Activated CD8-positive, alpha-beta memory T cell treated with anti-CD3 and anti-CD28 coated beads, Interleukin-2, amount 10 ng/mL, durations not matched to agents 7 days and 5 days (primary cell): ENCODE measurements at regions not wholly inside any gene's neighbourhood (a gene's known extent, or its start where the extent isn't known, plus 50 kb on each side); places are given as distances from the start of the nearest gene placed in this dataset.

Experiments
- ATAC-seq: fragments of 150-1000 bp; cut with Tn5 transposase; one replicate; pipeline ENCODE4 v1.10.0; 2021; ENCODE audit warnings: moderate library complexity
- CTCF ChIA-PET: fragments of 350-600 bp; sonication (Branson Sonifier 250); formaldehyde crosslinking; loops from one replicate; lab custom pipeline; 2021; ENCODE audit warnings: antibody characterized with exemption; lab: Charles Lee
- DNase-seq: peaks from one replicate; pipeline ENCODE4 v3.0.0-alpha.2; 2020
- H3K27ac Mint-ChIP-seq: one replicate; pipeline ENCODE4 v1.8.0; 2021; ENCODE audit warnings: mild to moderate bottlenecking, mixed read lengths
- H3K27me3 Mint-ChIP-seq: one replicate; pipeline ENCODE4 v1.8.0; 2021; ENCODE audit warnings: mixed read lengths
- H3K36me3 Mint-ChIP-seq: one replicate; pipeline ENCODE4 v1.8.0; 2021; ENCODE audit warnings: mild to moderate bottlenecking, mixed read lengths
- H3K4me1 Mint-ChIP-seq: one replicate; pipeline ENCODE4 v1.8.0; 2021; ENCODE audit warnings: mixed read lengths
- H3K4me3 Mint-ChIP-seq: one replicate; pipeline ENCODE4 v1.8.0; 2021; ENCODE audit warnings: mild to moderate bottlenecking, moderate library complexity, mixed read lengths
- H3K9me3 Mint-ChIP-seq: one replicate; pipeline ENCODE4 v1.8.0; 2022; ENCODE audit warnings: low read depth, mixed read lengths

DNA sequence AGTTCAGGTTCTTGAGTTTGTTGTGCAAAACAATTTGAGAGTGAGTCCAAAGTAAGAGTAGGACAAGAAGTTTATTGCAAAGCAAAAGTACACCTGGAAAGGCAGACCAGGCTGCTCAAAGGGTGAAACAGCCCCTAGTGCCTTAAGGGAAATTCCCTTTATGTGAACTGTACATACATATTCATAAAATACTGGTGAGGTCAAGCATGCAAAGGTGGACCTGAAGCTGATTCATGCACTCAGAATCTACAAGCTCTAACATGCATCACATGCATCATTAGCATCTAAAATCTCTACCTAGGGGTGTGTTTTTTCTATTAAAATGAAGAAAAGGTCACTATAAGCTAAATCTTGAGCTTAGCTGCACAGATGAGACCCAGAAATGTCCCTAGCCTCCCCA lies 266.9 kb downstream of the SPATA18 start:
- no peak for ATAC-seq
- Mint-ChIP-seq H3K27me3 (no peaks in the 10 kb centered on the region), H3K27ac (no peak overlapping the region), H3K4me1 (no peaks in the 10 kb centered on the region), H3K36me3 (no peaks in the 10 kb centered on the region), H3K9me3 (no peaks in the 10 kb centered on the region), H3K4me3 (no peak overlapping the region)
- CTCF ChIA-PET: no interaction called here
- no peak for DNase-seq

DNA sequence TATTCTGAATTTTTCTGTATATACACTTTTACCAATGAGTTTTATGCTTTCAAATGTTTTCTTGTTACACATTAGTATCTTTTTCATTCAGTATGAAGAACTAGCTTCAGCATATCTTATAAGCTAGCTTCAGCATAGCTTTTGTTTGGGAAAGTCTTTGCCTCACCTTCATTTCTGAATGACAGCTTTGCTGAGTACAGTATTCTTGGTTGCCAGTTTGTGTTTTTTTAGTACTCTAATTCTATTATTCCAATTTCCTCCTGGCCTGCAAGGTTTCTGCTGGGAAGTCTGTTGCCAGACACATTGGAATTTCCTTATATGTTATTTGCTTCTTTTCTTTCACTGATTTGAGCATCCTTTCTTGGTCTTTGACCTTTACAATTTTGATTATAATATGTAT lies 278.8 kb downstream of the SPATA18 start:
- Mint-ChIP-seq H3K9me3 (peaks cover 13% of the 10 kb centered on the region), H3K27me3 (no peaks in the 10 kb centered on the region), H3K4me3 (no peak overlapping the region), H3K27ac (no peak overlapping the region), H3K36me3 (no peaks in the 10 kb centered on the region), H3K4me1 (no peaks in the 10 kb centered on the region)
- CTCF ChIA-PET: no interaction called here
- ATAC-seq: no peak
- no peak for DNase-seq

DNA sequence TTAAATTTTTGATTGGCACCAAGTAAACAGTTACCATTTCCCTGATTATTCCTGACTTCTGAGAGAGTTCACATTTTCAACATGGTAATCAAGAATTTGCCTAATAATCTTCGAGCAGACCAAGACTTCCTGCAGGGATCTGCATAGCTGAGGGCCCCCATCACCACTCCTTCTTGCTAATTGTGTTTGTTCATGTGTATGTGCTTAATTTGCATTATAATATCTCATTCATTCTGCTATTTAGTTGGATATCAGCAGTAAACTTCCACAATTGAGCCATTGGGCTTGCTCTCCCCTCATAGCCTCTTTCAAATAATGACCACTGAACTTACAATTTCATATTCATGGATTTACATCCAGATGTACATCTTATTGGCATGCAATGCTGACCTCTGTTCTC lies 292.5 kb downstream of the SPATA18 start:
- CTCF ChIA-PET: no interaction called here
- no peak overlapping the region for H3K4me3 Mint-ChIP-seq
- H3K27ac Mint-ChIP-seq: no peak overlapping the region
- H3K4me1 Mint-ChIP-seq: no peaks in the 10 kb centered on the region
- H3K36me3 Mint-ChIP-seq: no peaks in the 10 kb centered on the region
- H3K27me3 Mint-ChIP-seq: no peaks in the 10 kb centered on the region
- DNase-seq (no peak), ATAC-seq (no peak)
- no peaks in the 10 kb centered on the region for H3K9me3 Mint-ChIP-seq

DNA sequence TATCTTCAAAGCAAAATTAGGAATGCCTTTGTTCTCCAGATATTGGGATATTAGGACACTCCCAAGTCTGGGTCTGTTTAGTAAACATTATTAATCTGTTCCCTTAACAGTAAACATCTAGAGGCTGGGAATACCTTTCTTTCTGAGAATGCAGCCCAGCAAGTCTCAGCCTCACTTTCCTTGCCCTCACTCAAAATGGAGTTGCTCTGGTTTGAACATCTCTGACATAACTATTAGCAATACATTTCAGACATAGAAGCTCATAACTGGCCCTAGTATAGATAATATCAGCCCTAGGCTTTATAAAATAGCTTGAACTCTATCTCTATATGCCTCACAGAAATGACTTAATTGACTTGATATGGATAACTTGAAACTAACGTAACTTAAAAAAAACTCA lies 299.8 kb downstream of the SPATA18 start:
- no peaks in the 10 kb centered on the region for H3K36me3 Mint-ChIP-seq
- H3K27ac Mint-ChIP-seq: no peak overlapping the region
- CTCF ChIA-PET: no interaction called here
- no peaks in the 10 kb centered on the region for H3K4me1 Mint-ChIP-seq
- ATAC-seq (no peak), DNase-seq (no peak)
- no peaks in the 10 kb centered on the region for H3K9me3 Mint-ChIP-seq
- H3K27me3 Mint-ChIP-seq: no peaks in the 10 kb centered on the region
- H3K4me3 Mint-ChIP-seq: no peak overlapping the region

DNA sequence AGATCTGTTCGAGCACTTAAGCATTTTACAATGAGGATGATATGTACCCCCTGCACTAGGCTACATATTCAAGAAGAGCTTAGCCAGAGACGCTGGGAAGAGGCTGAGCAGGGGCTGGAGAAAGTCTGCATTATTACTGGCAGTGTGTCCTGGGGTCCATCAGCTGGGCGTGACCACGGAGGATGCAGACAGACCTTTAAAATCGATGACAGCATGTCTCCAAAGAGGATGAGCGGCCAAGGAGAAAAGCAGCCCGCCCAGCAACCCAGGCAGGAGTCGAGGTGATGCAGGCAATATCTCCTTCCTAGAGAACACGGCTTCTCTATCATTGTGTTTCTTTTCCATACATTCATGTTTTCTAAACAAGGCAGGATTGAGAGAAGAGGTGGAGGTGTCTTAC lies 300.7 kb downstream of the USP46 start:
- H3K27ac Mint-ChIP-seq: no peak overlapping the region
- CTCF ChIA-PET: no interaction called here
- no peaks in the 10 kb centered on the region for H3K36me3 Mint-ChIP-seq
- ATAC-seq (no peak), DNase-seq (no peak)
- H3K4me1 Mint-ChIP-seq: no peaks in the 10 kb centered on the region
- H3K4me3 Mint-ChIP-seq: no peak overlapping the region
- H3K27me3 Mint-ChIP-seq: no peaks in the 10 kb centered on the region
- no peaks in the 10 kb centered on the region for H3K9me3 Mint-ChIP-seq

DNA sequence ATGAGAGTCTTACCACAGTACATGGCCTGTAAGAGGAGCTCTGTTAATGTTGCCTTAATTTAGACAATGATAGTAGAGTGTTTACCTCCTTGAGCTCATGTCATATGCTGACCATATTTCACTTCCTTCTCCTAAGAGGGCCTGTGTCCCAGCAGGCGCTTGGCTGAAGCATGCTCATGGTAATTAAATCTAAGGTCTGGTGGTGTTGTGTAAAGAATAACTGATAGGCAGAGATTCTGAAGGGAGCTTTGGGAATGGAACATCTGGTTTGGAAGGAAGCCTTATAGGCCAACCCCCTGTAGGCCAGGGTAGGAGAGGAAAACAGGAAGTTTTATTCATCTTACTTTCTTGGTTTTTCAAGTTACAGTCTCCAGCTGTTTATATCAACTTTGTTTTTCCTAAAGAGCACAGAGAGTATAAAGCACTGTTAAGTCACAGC lies 300.2 kb downstream of the USP46 start:
- ATAC-seq (no peak), DNase-seq (no peak)
- Mint-ChIP-seq H3K4me1 (no peaks in the 10 kb centered on the region), H3K36me3 (no peaks in the 10 kb centered on the region), H3K4me3 (no peak overlapping the region), H3K27ac (no peak overlapping the region), H3K27me3 (no peaks in the 10 kb centered on the region), H3K9me3 (no peaks in the 10 kb centered on the region)
- CTCF ChIA-PET: no interaction called here

DNA sequence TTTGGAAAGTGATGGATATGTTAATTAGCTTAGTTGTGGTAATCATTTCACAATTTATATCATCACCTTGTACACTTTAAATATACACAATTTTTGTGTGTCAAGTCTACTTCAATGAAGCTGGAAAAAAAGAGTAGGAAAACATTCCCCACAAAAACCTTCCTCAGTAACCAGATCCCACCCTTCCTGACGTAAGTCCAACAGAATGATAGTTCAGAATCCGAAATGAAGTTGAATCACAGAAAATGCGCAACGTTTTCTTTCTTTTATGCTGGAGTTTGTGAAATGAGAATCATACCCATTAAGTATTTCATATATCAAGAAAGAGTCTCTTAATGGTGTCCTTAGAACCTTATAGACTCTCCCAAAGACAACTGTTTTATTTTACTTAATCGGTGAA lies 292.9 kb downstream of the USP46 start:
- DNase-seq (no peak), ATAC-seq (no peak)
- Mint-ChIP-seq H3K27ac (no peak overlapping the region), H3K27me3 (peaks cover 3% of the 10 kb centered on the region), H3K4me3 (no peak overlapping the region), H3K36me3 (no peaks in the 10 kb centered on the region), H3K4me1 (no peaks in the 10 kb centered on the region), H3K9me3 (no peaks in the 10 kb centered on the region)
- CTCF ChIA-PET: no interaction called here

DNA sequence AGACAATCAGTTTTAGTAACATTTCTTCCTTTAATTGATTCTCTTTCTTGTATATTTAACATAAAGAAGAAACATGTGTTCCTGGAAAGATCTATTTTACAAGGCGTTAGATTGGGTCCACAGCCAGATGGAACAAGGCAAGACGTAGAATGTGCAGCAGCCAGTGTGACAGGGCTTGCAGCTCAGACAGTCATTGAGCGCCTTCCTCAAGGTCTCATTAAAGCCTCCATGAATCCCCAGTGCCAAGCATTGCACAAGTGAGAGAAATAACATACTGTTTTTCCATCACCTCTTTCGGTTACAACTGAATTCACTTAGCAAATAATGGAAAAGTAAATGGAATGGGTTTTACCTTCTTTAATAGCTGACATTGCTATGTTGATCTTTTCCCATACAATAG lies 292.5 kb downstream of the USP46 start:
- Mint-ChIP-seq H3K27me3 (peaks cover 3% of the 10 kb centered on the region), H3K4me1 (no peaks in the 10 kb centered on the region), H3K9me3 (no peaks in the 10 kb centered on the region), H3K27ac (no peak overlapping the region), H3K36me3 (no peaks in the 10 kb centered on the region), H3K4me3 (no peak overlapping the region)
- DNase-seq (no peak), ATAC-seq (no peak)
- CTCF ChIA-PET: no interaction called here

DNA sequence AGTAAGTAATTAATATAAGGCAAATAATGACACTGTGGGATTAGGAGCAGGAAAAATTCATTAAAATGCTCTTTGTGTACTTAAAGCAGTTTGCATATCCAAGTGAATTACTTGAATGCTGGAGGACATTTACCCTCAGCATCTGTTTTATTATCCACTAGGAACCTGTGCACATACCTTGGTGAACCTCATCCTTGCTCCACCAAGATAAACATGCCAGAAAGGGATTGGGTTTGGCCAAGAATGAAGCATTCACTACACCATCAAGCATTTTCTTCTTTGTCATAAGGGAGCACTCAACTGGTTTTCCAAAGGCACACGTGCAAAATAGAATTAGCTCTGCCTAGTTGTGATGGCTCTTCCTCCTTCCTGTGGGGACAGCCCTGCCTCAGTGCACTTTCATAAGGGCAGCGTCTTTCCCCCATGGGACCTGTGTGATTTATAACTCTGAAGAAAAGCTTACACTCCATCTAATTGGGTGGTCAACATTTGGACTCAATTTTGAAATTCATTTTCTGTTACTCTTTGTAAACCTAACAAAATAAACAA lies 291.7 kb downstream of the USP46 start:
- DNase-seq (no peak), ATAC-seq (no peak)
- Mint-ChIP-seq H3K4me1 (no peaks in the 10 kb centered on the region), H3K36me3 (no peaks in the 10 kb centered on the region), H3K27me3 (peaks cover 3% of the 10 kb centered on the region), H3K4me3 (no peak overlapping the region), H3K27ac (no peak overlapping the region), H3K9me3 (no peaks in the 10 kb centered on the region)
- CTCF ChIA-PET: no interaction called here

DNA sequence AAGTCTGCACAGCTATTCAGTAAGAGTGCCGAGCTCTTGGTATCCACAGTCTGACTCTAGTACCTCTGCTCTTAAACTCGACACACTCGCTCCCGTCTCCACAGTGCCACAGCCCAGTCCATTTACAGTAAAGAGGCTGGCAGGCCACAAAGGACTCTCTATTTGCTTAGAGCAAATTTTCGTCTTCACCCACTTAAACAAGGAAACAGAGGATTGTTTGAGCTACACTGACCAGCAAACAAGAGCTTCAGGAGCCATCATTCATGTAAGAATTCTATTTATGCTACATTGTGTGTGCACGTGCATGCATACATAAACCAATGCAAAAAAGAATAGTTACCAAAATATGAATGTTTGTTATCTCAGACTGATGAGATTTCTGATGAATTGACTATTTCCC lies 290.2 kb downstream of the USP46 start:
- H3K4me3 Mint-ChIP-seq: no peak overlapping the region
- ATAC-seq: no peak
- CTCF ChIA-PET: no interaction called here

DNA sequence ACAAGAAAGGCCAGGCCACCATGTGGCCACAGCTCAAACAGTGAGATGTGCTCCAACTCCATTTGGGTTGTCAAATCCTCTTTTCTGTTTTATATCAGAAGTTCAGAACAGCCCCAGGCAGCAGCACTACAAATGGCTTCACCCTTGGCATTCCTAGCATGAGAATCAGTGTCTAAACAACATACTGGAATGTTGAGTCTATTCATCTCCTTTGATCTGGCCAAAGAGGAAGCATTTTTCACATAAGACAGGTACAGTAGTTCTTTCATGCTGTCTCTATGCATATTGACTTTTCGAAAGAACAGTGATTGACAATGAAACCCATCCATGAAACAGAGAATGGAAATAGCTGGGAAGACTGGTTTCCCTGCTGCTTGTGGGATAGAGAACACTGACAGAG lies 289.5 kb downstream of the USP46 start:
- no peak overlapping the region for H3K4me3 Mint-ChIP-seq
- peaks cover 3% of the 10 kb centered on the region for H3K27me3 Mint-ChIP-seq
- no peaks in the 10 kb centered on the region for H3K9me3 Mint-ChIP-seq
- H3K27ac Mint-ChIP-seq: no peak overlapping the region
- CTCF ChIA-PET: no interaction called here
- H3K36me3 Mint-ChIP-seq: no peaks in the 10 kb centered on the region
- DNase-seq (no peak), ATAC-seq (no peak)
- no peaks in the 10 kb centered on the region for H3K4me1 Mint-ChIP-seq

More for the DNA sequence above, 290.2 kb downstream of the USP46 start:
- Mint-ChIP-seq H3K27ac (no peak overlapping the region), H3K27me3 (peaks cover 3% of the 10 kb centered on the region), H3K9me3 (no peaks in the 10 kb centered on the region), H3K36me3 (no peaks in the 10 kb centered on the region), H3K4me1 (no peaks in the 10 kb centered on the region)
- no peak for DNase-seq

DNA sequence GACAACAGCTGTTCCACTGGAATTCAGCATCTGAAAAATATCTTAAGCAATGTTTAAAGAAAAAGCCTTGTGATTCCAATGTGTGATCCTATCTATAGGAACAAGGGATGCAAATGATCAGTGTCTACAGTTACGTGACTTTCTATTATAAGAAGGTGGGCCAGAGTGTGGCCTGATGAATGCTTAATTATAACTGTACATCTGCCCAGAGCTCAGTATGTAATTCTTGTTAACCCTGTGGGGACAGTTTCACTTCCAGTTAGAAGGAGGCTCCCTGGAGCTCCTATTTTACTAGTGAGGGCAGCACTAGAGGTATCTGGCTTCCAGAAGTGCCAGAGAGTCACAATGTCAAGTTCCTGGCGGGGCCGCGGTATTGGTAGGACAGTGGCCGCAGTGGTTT lies 288.5 kb downstream of the USP46 start:
- CTCF ChIA-PET: no interaction called here
- H3K9me3 Mint-ChIP-seq: no peaks in the 10 kb centered on the region
- H3K4me3 Mint-ChIP-seq: no peak overlapping the region
- peaks cover 3% of the 10 kb centered on the region for H3K27me3 Mint-ChIP-seq
- H3K36me3 Mint-ChIP-seq: no peaks in the 10 kb centered on the region
- ATAC-seq (no peak), DNase-seq (no peak)
- H3K27ac Mint-ChIP-seq: no peak overlapping the region
- no peaks in the 10 kb centered on the region for H3K4me1 Mint-ChIP-seq

DNA sequence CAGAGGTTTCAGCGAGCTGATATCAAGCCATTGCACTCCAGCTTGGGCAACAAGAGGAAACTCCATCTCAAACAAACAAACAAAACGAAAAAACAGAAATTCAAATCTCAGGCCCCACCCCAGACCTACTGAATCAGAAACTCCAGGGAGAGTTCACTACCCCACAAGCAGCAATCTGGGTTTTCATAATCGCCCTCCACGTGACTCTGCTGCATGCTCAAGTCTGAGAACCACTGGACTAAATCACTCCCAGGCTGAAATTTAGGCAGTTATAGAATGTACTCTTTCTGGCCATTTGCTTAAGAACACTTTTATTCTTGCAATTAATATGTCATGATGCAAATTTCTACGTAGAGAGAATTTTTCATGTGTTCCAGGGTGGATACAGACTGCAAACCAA lies 287.3 kb downstream of the USP46 start:
- no peaks in the 10 kb centered on the region for H3K27me3 Mint-ChIP-seq
- no peak overlapping the region for H3K4me3 Mint-ChIP-seq
- H3K27ac Mint-ChIP-seq: no peak overlapping the region
- no peaks in the 10 kb centered on the region for H3K4me1 Mint-ChIP-seq
- no peak for ATAC-seq
- DNase-seq: no peak
- H3K9me3 Mint-ChIP-seq: no peaks in the 10 kb centered on the region
- CTCF ChIA-PET: no interaction called here
- no peaks in the 10 kb centered on the region for H3K36me3 Mint-ChIP-seq

DNA sequence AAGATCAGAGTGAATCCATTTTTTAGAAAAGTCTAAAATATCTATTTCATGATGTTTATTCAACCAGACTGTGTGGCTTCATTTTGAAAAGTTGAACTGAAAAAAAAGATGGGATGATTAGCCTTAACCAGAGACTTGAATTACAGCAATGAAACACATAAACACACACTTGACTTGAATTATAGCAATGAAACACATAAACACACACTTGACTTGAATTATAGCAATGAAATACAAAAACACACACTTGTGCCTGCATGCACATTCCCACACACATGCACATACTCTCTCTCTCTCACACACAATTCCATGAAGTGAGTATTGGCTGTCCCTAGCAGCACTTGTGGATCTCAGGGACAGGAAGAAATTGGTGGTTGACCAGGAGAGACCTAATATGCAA lies 286.8 kb downstream of the USP46 start:
- no peak for ATAC-seq
- Mint-ChIP-seq H3K4me3 (no peak overlapping the region), H3K27me3 (no peaks in the 10 kb centered on the region), H3K36me3 (no peaks in the 10 kb centered on the region), H3K27ac (no peak overlapping the region), H3K4me1 (no peaks in the 10 kb centered on the region), H3K9me3 (no peaks in the 10 kb centered on the region)
- no peak for DNase-seq
- CTCF ChIA-PET: no interaction called here

DNA sequence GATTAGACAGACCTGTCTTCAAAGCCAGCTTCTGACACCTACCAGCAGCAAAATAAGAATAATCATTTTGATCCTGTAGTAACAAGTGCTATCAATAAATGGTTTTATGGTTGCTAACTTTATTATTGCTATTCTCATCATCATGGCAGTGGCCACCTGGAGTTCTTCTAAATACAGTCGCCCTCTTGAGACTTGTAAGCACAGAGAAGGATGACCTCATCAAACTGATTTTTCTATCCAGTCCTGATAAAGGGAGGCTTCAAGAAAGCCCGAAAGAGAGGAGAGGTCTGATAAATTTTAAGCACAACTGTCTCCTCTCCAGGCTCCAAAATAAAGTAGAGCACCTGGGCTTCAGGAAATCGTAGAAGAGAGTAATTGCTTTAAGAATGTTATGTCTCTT lies 286.4 kb downstream of the USP46 start:
- H3K36me3 Mint-ChIP-seq: no peaks in the 10 kb centered on the region
- H3K27me3 Mint-ChIP-seq: no peaks in the 10 kb centered on the region
- no peaks in the 10 kb centered on the region for H3K9me3 Mint-ChIP-seq
- H3K4me3 Mint-ChIP-seq: no peak overlapping the region
- no peaks in the 10 kb centered on the region for H3K4me1 Mint-ChIP-seq
- H3K27ac Mint-ChIP-seq: no peak overlapping the region
- CTCF ChIA-PET: no interaction called here
- no peak for ATAC-seq
- no peak for DNase-seq
